ENCODE measurements at regions not wholly inside any gene's neighbourhood (a gene's known extent, or its start where the extent isn't known, plus 50 kb on each side); places are given as distances from the start of the nearest gene placed in this dataset.

DNA sequence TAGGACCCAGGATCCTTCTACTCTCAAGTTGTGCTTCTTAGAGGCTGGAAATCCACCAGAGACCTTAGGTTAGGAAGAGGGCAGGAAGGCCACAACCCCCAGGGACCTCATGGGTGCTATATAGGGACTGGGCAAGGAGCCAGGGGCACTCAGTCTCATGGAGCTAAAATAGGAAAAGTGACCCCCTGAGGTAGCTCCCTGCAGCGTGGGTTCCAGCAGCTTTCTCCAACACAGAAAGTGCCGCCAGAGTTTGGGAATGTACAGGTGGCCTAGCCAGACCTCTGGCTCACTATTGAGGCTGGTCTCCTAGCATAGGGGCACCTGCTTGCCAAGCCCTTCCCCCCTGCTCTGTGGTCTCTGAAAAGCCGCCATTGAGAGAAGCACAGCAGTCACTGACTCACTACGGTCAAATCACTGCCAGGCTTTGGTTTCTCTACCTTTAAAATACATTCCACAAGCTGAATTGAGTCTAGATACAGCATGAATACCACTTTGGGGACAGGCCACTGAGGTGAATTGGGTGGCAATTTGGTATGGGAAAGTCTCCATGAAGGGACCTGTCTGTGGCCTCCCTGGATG is 333.2 kb upstream of the PODXL start:
- DNase-seq (ENCODE audit: low read depth) = no peak
- TF ChIP-seq, protein P1, sequence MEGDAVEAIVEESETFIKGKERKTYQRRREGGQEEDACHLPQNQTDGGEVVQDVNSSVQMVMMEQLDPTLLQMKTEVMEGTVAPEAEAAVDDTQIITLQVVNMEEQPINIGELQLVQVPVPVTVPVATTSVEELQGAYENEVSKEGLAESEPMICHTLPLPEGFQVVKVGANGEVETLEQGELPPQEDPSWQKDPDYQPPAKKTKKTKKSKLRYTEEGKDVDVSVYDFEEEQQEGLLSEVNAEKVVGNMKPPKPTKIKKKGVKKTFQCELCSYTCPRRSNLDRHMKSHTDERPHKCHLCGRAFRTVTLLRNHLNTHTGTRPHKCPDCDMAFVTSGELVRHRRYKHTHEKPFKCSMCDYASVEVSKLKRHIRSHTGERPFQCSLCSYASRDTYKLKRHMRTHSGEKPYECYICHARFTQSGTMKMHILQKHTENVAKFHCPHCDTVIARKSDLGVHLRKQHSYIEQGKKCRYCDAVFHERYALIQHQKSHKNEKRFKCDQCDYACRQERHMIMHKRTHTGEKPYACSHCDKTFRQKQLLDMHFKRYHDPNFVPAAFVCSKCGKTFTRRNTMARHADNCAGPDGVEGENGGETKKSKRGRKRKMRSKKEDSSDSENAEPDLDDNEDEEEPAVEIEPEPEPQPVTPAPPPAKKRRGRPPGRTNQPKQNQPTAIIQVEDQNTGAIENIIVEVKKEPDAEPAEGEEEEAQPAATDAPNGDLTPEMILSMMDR (conservative IDR thresholded peaks at IDR 0.05; ENCODE audit: low read depth, low read length) = no peak
- H3K4me3 ChIP-seq (ENCODE audit: low read depth, low read length) = no peak overlapping the region

DNA sequence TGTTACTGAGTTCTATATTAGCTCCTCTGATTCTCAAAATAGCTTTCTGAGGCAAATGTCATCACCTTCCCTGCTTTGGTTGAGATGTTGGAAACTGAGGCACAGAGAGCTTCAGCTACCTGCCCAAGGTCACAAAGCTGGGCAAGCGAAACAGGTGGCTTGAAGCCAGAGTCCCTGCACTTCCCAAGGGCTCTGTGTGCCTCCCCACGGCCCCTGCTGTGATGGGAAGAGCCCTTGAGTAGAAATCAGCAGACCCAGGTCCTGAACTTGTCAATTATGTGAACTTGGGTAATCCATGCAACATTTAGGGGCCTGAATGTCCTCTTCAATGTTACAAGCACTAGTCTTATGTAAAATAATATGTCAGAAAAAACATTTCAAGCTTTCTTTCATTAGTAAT is 327.3 kb upstream of the PODXL start:
- TF ChIP-seq, protein P1 (conservative IDR thresholded peaks at IDR 0.05; ENCODE audit: low read depth, low read length) = no peak
- no peak for DNase-seq (ENCODE audit: low read depth)
- H3K4me3 ChIP-seq (ENCODE audit: low read depth, low read length) = no peak overlapping the region

DNA sequence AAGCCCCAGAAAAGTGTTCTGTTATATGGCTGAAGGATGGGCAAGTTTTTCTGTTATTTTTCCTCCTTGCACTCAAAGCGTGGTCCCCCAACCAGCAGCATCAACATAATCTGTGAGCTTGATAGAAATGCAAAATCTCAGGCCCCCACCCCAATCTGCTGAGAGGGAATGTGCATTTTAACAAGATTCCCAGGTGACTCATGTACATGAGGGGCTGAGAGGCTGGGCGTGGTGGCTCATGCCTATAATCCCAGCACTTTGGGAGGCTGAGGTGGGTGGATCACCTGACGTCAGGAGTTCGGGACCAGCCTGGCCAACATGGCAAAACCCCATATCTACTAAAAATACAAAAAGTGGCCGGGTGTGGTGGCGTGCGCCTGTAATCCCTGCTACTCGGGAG is 326.8 kb upstream of the PODXL start:
- no peak overlapping the region for H3K4me3 ChIP-seq (ENCODE audit: low read depth, low read length)
- TF ChIP-seq, protein P1 (conservative IDR thresholded peaks at IDR 0.05; ENCODE audit: low read depth, low read length) = no peak
- no peak for DNase-seq (ENCODE audit: low read depth)

DNA sequence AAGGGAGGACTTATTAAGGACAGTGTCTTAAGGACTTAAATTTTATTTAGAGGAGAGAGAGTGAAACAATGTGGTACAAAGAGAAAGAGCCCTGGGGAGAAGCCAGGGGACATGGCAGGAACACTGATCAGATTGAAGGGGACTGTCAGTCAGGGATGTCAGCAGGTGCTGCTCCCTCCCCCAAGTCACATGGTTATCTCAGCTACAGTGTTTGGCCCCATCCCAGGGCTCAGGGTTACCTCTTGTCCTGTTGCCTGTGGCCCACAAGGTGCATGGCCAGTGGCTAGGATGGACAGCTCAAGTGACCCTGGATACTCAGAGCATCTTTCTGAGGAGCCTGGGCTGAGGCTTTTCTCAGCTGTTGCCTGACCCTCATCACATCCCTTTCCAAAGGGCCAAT is 325.9 kb upstream of the PODXL start:
- no peak for DNase-seq (ENCODE audit: low read depth)
- H3K4me3 ChIP-seq (ENCODE audit: low read depth, low read length) = no peak overlapping the region
- TF ChIP-seq, protein P1 (conservative IDR thresholded peaks at IDR 0.05; ENCODE audit: low read depth, low read length) = no peak

DNA sequence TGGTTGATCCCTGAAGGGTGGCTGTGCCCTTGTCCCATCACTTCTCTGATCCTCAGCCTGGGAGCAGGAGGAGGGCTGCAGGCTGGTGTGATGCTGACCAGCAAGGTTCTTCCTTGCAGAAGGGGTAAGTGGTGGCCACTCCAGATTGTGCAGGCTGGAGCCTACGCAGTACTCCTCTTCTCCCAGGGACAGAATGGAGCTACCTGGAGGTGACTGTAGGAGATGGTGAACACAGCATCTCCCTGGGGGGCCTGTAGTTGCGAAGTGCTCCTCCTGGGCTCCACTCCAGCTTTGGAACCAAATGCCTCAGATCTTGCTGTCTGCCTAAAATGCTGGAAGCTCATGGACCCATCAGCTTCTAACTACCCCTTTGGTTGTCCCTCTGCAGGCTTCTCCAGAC is 323.6 kb upstream of the PODXL start:
- no peak overlapping the region for H3K4me3 ChIP-seq (ENCODE audit: low read depth, low read length)
- TF ChIP-seq, protein P1 (conservative IDR thresholded peaks at IDR 0.05; ENCODE audit: low read depth, low read length) = no peak
- DNase-seq (ENCODE audit: low read depth) = no peak

DNA sequence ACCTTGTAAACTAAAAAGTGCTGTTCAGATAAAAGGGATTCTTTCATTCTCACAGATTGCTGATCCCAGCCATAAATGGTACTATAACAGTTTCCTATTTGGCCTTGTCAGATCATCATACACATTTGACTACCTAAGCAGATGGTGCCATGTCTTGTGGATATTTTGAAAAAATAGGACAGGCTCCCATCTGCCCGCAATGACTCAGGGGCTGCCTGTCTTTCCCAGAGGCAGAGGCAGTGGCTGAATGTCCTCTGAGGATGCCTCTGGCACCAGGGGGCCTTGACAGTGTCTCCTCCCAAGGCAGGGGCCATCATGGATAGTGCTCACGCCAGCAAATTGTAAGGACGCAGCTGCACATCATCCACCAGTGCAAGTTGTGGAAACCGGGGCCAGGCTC is 323.0 kb upstream of the PODXL start:
- TF ChIP-seq, protein P1 (conservative IDR thresholded peaks at IDR 0.05; ENCODE audit: low read depth, low read length) = no peak
- no peak for DNase-seq (ENCODE audit: low read depth)
- H3K4me3 ChIP-seq (ENCODE audit: low read depth, low read length) = no peak overlapping the region

DNA sequence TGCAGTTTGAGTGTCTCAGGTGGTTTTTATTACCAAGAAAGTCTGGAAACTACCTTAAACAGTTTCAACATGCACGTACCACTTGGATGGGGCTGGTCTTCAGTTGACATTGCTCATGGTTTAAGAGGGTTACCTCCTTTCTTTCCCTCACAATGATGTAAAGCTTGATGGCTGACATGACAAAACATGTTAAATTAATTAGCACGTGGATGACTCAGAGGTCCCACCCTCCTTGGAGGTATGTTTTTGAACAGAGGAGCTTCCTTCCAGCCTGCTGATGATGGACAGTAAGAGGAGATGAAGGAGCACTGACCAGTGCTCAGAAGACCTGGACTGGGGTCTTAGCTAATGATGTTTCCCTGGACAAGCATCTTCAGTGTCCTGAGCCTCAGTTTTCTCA is 322.3 kb upstream of the PODXL start:
- no peak for DNase-seq (ENCODE audit: low read depth)
- H3K4me3 ChIP-seq (ENCODE audit: low read depth, low read length) = no peak overlapping the region
- TF ChIP-seq, protein P1 (conservative IDR thresholded peaks at IDR 0.05; ENCODE audit: low read depth, low read length) = no peak
